ENCODE measurements at regions not wholly inside any gene's neighbourhood (a gene's known extent, or its start where the extent isn't known, plus 50 kb on each side); places are given as distances from the start of the nearest gene placed in this dataset.

- DNase-seq, result no peak
Measured at GRCh38 chr13:66068683-66069082, 1161.5 kb downstream of the PCDH9 start.

- no peak for DNase-seq
Measured at GRCh38 chr13:66048888-66049287, 1181.2 kb downstream of the PCDH9 start.

GRCh38 chr13:66040506-66040905 is 1189.6 kb downstream of the PCDH9 start:
- no peak for DNase-seq

GRCh38 chr13:66037096-66037495 is 1193.0 kb downstream of the PCDH9 start:
- DNase-seq, result no peak

GRCh38 chr13:66036636-66037035 is 1193.5 kb downstream of the PCDH9 start:
- no peak for DNase-seq

- no peak for DNase-seq
Measured at GRCh38 chr13:66036024-66036614, 1194.0 kb downstream of the PCDH9 start.

- no peak for DNase-seq
Measured at GRCh38 chr13:66033924-66034323, 1196.2 kb downstream of the PCDH9 start.

- DNase-seq, result no peak
Measured at GRCh38 chr13:66021846-66022245, 1208.3 kb downstream of the PCDH9 start.

GRCh38 chr13:66014771-66015170 is 1215.4 kb downstream of the PCDH9 start:
- DNase-seq, result no peak

GRCh38 chr13:66009241-66009640 is 1220.9 kb downstream of the PCDH9 start:
- peak; percentile 5 for DNase-seq

- DNase-seq, result no peak
Measured at GRCh38 chr13:66003558-66003957, 1226.6 kb downstream of the PCDH9 start.

- DNase-seq, result no peak
Measured at GRCh38 chr13:66001140-66001539, 1229.0 kb downstream of the PCDH9 start.

GRCh38 chr13:65999411-65999810 is 1230.7 kb downstream of the PCDH9 start:
- no peak for DNase-seq

- no peak for DNase-seq
Measured at GRCh38 chr13:65990684-65991083, 1239.5 kb downstream of the PCDH9 start.

GRCh38 chr13:65985612-65986011 is 1244.5 kb downstream of the PCDH9 start:
- no peak for DNase-seq

GRCh38 chr13:65977525-65977924 is 1252.6 kb downstream of the PCDH9 start:
- no peak for DNase-seq

- DNase-seq, result no peak
Measured at GRCh38 chr13:65971541-65971940, 1258.6 kb downstream of the PCDH9 start.

GRCh38 chr13:65966991-65967451 is 1263.1 kb downstream of the PCDH9 start:
- no peak for DNase-seq

- no peak for DNase-seq
Measured at GRCh38 chr13:65965501-65965900, 1264.6 kb downstream of the PCDH9 start.

- no peak for DNase-seq
Measured at GRCh38 chr13:65964672-65965071, 1265.5 kb downstream of the PCDH9 start.

- no peak for DNase-seq
Measured at GRCh38 chr13:65959305-65959704, 1270.8 kb downstream of the PCDH9 start.

- DNase-seq, result no peak
Measured at GRCh38 chr13:65946387-65946786, 1283.7 kb downstream of the PCDH9 start.

- DNase-seq, result no peak
Measured at GRCh38 chr13:65943708-65944107, 1286.4 kb downstream of the PCDH9 start.

GRCh38 chr13:65943024-65943423 is 1287.1 kb downstream of the PCDH9 start:
- no peak for DNase-seq

GRCh38 chr13:65940720-65941119 is 1289.4 kb downstream of the PCDH9 start:
- DNase-seq, result no peak

All from activated gamma-delta T cell (primary cell).